Cardiac septum (tissue), 1 donor: ENCODE measurements at regions not wholly inside any gene's neighbourhood (a gene's known extent, or its start where the extent isn't known, plus 50 kb on each side); places are given as distances from the start of the nearest gene placed in this dataset.

Experiments
- DNase-seq: peaks from one replicate; pipeline ENCODE4 v3.0.0-alpha.2; 2020; ENCODE audit warnings: low spot score
- intact Hi-C: fragments of 100-400 bp; cut with DNase I; formaldehyde crosslinking; loops from one replicate; pipeline ENCODE4 v1.14.0; 2022
- donor health status: DM: no; HTN: no; CAD: no.

DNA sequence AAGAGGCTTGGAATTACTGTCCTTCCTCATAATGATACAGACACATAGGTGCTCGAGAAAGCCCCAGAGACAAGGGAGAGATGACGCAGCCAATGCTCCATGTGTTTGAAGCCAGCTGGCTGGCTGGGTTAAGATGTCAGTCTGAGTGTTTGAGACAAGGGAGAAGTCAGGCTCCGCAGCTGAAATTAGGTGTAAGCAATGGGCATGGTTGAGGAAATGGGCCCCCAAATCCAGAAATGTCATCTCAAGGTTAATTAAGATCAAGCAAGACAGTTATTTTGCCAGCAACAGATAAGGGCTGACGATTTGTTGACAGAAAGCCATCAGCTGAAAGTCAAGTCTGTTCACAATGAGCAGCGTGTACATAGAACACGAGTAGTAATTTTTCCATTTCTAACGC lies 713.4 kb downstream of the IRX1 start:
- DNase-seq = no peak
- intact Hi-C loops = no loop called here

DNA sequence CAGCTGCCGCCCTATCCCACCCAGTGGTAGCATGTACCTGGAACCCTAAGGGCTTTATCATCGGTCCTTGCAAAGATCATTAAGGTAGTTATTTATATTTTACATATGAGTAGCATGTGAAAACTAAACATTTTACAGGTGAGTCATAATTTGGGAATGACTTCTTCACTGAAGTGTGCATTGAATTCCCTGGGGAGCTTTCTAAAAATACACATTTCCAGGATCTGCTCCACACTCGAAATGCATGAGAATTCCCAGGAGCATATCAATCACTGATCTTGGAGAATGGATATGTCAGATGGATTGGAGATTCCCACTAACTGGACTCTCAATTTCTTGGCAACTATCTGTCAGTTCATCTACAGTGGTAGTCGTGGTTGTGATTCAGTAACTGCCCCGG lies 717.5 kb downstream of the IRX1 start:
- intact Hi-C loops = no loop called here
- no peak for DNase-seq

DNA sequence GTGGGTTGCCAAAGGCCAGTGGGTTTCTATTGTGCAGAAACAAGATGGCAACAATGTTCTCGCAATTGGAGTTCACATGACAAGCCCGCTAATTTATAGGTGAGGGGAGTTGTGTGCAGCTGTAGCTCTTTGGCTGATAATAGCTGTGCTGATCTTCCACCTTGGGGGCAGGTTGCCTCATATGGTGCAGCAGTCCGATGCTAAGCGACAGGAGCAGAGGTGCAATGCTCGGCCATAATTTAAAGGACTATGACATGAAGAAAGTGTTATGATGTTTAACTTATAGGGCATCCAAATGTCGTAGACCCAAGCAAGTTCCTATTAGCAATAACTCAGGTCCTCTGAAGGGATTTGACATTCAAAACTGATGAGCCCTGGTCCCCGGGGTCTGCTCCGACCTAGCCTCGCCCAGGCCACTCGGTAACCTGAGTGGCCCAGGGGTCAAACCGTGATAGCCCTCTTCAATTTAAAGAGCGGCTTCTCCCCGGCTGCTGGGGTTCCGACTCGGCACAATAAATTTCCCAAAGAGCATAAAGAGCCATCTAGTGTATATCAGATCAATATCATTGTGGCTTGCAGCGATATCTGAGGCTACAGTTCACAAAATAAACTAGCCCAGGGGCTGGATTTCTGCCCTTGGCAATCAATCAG lies 724.0 kb downstream of the IRX1 start:
- intact Hi-C loops = no loop called here
- DNase-seq = no peak

DNA sequence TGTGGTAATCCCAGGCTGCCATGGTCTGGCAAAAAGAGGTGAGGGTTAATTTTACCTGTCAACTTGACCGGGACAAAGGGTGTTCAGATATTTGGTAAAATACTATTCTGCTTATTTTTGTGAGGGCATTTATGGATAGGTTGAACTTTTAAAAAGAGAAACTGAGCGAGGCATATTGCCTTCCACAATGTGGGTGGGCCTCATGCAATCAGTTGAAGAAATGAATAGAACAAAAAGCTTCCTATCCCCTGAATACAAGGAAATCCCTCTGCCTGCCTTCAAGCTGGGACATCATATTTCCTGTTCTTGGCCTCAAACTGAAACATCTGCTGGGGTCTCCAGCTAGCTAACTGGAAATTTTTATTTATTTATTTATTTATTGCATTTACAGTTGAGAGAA lies 734.7 kb downstream of the IRX1 start:
- intact Hi-C loops = no loop called here
- DNase-seq = no peak

DNA sequence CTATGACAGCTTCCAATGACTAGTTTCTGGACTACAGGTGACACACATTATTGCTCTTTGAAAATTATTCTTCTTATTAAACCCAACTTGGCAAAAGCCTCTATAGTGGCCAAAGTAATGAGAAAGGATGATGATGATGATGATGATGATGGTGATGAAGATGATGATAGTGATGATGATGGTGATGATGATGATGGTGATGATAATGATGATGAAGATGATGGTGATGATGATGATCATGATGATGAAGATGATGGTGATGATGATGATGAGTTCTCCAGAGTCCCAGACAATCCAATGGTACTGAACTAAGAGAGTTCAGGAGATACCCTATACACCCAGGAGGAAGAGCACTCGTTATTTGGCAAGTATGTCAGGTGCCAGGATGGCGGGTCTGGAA lies 739.4 kb downstream of the IRX1 start:
- intact Hi-C loops = no loop called here
- no peak for DNase-seq

DNA sequence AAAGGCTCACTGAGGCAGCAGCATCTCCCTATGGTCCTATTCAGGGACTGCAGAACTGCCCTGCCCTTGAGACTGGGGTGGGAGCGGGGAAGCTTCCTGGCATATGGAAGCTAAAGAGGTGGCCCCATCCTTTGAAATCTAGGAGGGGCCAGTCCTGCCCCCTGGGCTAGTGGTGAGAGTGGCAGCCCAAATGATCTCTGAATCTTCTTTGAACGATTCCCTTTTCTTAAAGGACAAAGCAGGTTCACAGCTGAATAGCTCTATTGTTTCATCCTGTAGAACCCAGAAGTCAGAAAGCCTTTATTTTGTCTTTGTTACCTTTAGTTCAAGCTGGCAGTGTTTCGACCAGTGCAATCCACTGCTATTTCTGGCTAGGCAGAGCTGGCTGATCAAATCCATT lies 741.9 kb downstream of the IRX1 start:
- no peak for DNase-seq
- intact Hi-C loops = no loop called here

DNA sequence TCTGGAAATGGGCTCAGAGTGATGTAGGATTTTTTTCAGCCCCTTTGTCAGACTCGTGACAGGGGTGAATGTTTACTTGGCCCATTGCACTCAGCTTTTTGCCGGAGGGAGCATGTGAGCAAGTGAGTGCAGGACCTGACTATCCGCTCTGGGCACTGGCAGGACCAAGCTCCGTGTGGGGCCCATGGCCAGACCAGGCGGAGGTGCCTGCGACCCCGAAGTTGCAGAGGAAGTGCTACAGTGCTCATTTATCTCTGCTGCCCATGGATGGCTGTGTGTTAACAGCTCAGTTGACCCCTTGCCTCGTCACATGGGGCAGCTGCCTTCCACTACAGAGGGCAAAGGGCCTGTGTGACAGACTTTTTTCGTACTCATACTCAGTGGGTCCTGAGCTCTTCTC lies 744.3 kb downstream of the IRX1 start:
- intact Hi-C loops = no loop called here
- no peak for DNase-seq

DNA sequence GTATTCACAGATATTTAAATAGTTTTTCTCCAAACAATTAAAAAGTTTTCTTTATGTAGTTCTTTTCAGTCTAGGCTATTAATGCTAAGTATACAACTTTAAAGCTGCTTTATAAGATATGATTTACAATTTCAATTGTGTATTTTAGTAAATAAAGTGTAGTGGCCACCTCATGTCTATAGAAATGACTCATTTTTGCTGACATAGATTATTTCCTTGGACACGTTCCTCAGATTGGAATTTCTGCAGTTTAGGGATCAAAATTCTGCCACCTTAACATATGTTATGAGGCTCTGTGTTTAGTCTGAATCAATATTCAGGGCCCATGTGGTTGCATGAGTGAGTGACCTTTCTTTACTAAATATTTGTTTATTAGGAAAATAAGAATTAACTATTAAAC lies 750.2 kb downstream of the IRX1 start:
- intact Hi-C loops = no loop called here

DNA sequence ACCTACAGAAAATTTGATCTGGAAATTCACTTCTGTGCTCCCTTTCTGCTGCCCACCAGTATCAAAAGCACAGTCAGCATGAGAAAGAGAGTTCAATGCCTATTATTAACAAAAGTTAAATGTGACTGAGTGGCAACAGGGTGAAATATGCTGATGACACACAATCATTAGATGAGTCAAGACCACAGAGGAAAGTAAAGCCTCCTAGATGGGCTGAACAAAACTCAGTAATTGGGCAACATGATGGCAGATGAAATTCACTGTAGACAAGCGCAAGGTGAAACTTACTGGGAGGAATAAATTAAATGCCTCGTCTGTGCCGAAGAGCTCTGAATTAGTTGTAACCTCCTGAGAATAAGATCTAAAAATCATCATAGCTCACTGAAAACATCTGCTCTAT lies 752.8 kb downstream of the IRX1 start:
- DNase-seq = no peak

More for the DNA sequence above, 750.2 kb downstream of the IRX1 start:
- no peak for DNase-seq

DNA sequence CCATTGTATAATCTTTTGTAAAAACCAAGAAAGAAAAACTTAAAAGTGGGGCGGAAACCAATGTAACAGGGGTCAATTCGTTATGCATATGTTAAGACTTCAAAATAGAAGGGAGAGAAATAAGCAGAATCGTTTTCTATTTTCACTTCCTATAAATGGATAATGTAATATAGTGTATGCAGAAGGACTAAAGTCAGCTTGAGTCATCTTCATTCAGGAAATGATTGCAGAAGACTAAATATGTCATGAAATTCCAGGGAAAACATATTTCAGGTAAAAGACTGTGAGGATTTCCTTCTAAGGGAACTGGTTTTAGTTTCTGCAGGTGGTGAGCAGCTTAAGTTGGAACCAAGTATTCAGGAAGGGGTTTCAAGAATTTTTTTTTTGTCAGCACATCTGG lies 753.3 kb downstream of the IRX1 start:
- DNase-seq = no peak
- intact Hi-C loops = no loop called here

More for the DNA sequence above, 752.8 kb downstream of the IRX1 start:
- intact Hi-C loops = no loop called here

DNA sequence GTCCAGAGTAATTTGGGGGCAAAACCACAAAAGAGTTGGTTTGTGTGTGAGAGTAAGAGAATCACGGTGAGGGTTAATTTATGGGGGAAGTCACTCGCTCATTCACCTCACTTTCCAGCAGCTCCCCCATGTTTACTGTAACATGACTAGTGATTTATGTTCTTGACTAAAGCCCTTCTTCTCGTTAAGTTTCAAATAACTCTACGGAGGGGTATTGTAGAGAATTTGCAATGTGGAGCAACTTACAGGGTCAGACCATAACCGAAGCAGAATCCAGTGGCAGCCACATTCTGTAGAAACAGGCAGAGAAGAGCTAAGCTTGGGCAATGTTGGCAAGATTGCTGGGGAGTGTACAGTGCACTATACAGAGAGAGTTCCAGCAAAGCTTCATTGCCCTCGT lies 760.6 kb downstream of the IRX1 start:
- no peak for DNase-seq
- intact Hi-C loops = no loop called here

DNA sequence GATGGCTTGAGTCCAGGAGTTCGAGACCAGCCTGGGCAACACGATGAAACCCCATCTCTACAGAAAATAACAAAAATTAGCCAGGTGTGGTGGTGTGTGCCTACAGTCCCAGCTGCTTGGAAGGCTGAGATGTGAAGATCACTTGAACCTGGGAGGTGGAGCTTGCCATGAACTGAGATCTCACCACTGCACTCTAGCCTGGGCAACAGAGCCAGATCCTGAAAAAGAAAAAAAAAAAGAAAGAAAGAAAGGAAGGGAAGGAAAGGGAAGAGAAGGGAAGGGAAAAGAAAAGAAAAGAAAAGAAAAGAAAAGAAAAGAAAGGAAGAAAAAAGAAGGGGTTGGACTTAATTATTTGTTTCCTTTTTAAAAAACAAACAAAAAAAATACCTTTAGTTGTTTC lies 764.2 kb downstream of the IRX1 start:
- no peak for DNase-seq
- intact Hi-C loops = no loop called here

DNA sequence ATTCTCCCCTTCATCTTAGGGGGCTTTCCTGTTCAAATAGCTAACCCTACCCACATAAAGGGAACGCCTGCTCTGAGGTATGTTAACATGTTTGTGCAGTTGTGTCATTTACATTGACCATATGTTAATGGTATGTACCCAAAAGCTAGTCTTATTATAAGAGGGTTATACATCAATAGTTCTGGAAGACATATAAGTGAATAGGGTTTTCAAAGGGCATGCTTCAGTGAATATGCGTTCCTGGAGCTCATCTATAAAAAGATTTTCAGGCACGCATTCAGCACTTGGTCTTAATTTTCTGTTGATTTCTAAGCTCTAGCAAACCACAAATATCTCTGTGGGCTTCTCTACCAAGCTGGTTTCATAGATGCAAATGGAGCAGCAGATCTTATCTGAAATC lies 766.1 kb downstream of the IRX1 start:
- no peak for DNase-seq
- intact Hi-C loops = no loop called here

DNA sequence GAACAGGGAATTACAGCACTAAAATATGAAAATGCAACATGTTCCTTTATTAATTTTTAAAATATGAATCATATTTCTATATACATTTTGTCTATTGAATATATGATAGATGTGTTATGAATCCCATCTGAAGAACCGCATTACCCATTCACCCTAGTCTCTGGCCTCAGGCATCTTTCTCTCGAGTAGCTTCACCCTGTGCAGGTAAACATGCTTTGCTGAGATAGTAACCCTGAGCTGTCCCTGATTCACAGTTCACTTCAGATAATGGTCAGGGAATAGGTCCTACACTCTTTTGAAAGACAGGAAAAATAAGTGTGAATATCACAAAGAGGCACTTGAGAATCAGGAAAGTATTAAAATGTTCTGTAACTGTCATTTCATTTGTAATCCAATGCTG lies 766.8 kb downstream of the IRX1 start:
- intact Hi-C loops = no loop called here
- no peak for DNase-seq

DNA sequence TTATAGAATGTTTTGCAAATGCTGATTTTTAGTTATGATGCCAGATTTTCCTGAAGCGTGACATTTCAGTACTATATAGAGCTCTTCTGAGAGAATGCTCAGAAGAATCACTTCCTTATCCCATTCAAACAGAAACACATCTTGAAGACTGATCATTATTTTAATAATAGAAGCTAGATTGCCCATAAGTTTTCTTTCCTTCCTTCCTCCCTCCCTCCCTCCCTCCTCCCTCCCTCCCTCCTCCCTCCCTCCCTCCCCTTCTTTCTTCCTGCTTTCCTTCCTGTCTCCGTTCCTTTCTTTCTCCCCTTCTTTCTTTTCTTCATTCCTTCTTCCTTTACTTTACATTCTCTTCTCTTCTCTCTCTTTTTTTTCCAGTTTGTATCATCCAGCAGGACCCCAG lies 767.4 kb downstream of the IRX1 start:
- no peak for DNase-seq
- intact Hi-C loops = no loop called here

DNA sequence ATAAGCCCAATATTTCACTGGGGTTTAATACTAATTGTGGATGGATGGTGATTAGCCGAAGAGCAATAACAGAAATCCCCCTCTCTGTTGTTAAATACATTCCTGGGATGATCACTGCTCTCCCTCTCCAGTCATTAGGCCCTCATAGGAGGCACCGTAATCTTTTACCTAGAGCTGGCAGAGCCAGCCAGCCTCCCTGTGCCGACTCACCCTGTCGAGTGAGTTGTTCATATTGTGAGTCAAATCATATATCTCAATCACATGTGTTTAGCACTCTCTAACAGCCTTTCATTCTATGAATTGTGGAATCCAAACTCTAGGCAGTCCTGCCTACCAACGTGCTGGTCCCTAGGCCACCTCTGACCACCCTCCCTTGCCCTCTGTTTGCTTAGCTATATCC lies 771.0 kb downstream of the IRX1 start:
- no peak for DNase-seq
- intact Hi-C loops = no loop called here

DNA sequence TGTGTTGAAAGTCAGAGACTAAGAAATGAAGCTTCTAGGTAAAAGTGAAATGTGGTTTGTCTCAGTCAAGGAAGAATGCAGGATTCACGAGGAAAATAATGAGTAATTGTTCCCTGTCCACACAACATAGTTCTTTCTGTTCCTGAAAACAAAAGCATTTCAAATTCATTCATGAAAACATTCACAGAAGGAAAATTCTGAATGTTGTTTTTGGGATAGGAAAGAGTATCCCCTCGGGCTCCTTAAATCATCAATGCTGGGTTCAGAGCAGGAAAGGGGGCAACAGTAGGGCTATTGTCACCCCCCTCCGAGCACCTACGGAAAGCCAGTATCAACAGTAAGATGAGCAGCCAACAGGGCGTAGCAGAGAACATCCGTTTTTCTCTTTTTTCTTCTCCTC lies 769.9 kb upstream of the ADAMTS16 start:
- DNase-seq = no peak
- intact Hi-C loops = no loop called here

DNA sequence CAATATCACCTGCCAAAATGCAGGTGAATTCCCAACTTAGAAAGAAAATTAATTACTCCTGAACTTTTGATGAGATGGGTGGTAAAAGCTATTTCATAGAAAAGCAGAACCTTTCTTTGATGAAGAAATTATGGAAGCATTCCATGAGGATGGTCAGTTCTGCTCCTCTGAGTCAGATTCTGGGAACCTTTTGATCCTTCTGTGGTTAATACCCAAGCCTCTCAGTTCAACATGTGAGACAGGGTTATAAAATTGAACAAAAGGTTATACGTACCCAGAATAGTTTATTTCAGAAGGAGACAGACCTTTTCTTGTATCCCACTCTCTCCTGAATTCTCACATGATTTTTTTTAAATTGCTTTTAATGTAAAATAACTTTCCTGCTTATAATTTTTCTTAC lies 767.6 kb upstream of the ADAMTS16 start:
- no peak for DNase-seq
- intact Hi-C loops = no loop called here

DNA sequence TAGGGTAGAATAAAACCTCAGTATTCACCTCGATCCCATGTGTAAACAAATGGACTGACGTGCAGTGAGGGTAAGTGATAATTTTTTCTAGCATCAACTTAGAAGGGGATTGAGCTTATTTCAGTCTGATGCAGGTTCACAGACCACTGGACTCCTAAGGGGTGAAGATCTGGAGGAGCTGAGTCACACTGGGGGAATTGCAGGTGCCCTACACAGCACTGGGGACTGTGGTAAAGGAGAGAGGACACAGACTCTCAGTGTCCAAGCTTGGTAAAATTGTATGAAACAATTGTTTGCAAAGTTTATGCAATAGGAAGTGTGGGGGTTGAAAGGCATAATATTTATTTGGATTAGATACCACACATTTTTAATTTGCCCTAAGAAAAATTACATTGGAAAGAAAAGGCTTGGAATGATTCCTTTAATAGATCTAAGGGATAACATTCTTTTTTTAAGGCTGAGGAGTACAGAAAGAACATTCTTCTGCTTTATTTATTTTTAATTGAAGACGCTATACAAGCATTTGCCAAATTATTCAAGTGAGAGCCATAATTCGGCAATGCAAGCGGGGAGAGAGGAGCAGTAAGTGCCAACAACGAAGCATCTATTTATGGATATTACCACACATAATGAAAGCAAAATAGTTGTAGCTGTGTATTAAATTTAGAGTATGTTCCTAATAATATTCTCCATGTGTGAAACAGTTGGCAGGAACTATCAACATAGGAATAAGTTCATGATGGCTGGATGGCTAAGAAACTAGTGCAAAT lies 766.9 kb upstream of the ADAMTS16 start:
- DNase-seq = no peak
- intact Hi-C loops = no loop called here

DNA sequence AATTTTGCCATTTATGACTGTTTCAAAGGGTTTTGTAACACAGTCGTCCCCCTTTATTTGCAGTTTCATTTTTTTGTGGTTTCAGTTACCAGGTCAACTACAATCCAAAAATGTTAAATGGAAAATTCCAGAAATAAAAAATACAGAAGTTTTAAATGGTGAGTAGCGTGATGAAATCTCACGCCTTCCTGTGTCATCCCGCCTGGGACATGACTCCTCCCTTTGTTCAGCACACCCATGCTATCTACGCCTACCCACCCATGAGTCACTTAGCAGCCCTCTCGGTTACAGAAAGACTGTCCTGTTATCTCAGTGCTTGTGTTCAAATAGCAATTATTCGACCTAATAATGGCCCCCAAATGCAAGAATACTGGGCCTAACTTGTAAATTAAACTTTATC lies 765.3 kb upstream of the ADAMTS16 start:
- no peak for DNase-seq
- intact Hi-C loops = no loop called here

DNA sequence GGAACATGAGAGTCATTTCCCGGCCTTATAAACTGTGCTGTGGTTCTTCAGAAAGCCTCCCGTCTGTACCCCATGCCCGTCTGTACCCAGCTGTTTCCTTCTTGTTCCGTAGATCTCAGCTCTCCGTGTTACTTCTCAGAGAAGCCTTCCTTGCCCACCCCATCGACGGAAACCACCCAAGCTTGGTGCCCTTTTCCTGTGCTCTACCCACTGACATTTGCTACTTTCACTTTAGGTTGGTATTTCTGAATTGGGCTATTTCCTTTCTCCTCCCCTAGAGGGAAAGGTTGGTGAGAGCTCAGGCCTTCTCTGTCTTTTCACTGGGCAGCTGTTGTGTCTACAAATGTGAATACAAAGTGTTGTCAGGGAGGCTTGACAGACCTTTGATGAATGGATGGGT lies 764.5 kb upstream of the ADAMTS16 start:
- intact Hi-C loops = no loop called here
- DNase-seq = no peak

DNA sequence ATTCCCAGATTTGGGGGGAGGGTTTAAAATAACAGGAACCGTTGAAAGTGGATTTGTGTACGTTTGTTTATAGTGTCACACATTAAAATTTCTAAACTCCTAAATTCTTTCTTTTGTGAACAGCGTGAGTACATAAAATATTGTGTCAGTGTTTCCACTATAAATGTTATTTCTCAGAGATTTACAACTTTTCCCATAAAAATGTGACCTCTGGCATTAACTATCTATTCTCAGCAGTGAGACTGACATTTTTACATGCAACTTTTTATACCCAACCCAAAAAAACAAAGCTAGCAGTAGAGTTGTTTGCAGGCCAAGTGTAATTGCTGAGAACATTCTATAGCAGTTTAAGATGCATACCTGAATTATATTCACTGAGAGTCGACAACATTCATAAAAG lies 757.0 kb upstream of the ADAMTS16 start:
- intact Hi-C loops = no loop called here
- DNase-seq = no peak
